H1 (cell line): ENCODE measurements at regions not wholly inside any gene's neighbourhood (a gene's known extent, or its start where the extent isn't known, plus 50 kb on each side); places are given as distances from the start of the nearest gene placed in this dataset.

Source experiments
- CTCF ChIA-PET: fragments of 300-600 bp; sonication (Branson Sonifier 250); formaldehyde crosslinking; loops from one replicate; lab custom pipeline; 2021; ENCODE audit not compliant: partially characterized antibody; lab: Charles Lee
- POLR2A ChIA-PET: fragments of 300-600 bp; sonication (Branson Sonifier 250); formaldehyde crosslinking; loops from one replicate; lab custom pipeline; 2021; ENCODE audit warnings: inconsistent platforms; ENCODE audit not compliant: partially characterized antibody; lab: Charles Lee
- DNase-seq, 2 experiments: peaks; one replicate each; pipeline versions ENCODE4 v3.0.0 to v3.0.0-alpha.2; 2010 to 2022; ENCODE audit warnings: low spot score in 2 of 2, low read depth in 1 of 2, mixed read lengths in 1 of 2
- FAIRE-seq: peaks from 2 replicates; lab custom pipeline; 2011; peaks lifted over from hg19 to GRCh38; lab: Jason Lieb, UNC
- H2AFZ ChIP-seq: 2 replicates; pipeline ENCODE4 v1.8.1; 2012; ENCODE audit warnings: low read length, inconsistent platforms
- H2AK5ac ChIP-seq: 2 replicates; pipeline ENCODE4 v1.6.1; 2013; ENCODE audit warnings: low read depth, low read length
- H2BK120ac ChIP-seq: replicated peaks from 2 replicates; pipeline ENCODE3; 2013; ENCODE audit warnings: low read depth, low read length, inconsistent platforms
- H2BK12ac ChIP-seq: 2 replicates; pipeline ENCODE4 v1.6.1; 2013; ENCODE audit warnings: low read depth, low read length
- H2BK15ac ChIP-seq: 2 replicates; pipeline ENCODE4 v1.6.1; 2013; ENCODE audit warnings: low read length
- H2BK20ac ChIP-seq: 2 replicates; pipeline ENCODE4 v1.6.1; 2013; ENCODE audit warnings: low read length
- H2BK5ac ChIP-seq: 2 replicates; pipeline ENCODE4 v1.6.1; 2013; ENCODE audit warnings: low read depth, low read length
- H3K14ac ChIP-seq: 2 replicates; pipeline ENCODE4 v1.6.1; 2013; ENCODE audit warnings: inconsistent platforms; ENCODE audit not compliant: insufficient read length
- H3K18ac ChIP-seq: 2 replicates; pipeline ENCODE4 v1.6.1; 2013; ENCODE audit warnings: low read length; ENCODE audit errors: extremely low read depth
- H3K23ac ChIP-seq: 2 replicates; pipeline ENCODE4 v1.6.1; 2013; ENCODE audit warnings: inconsistent platforms; ENCODE audit not compliant: insufficient read length
- H3K23me2 ChIP-seq: 2 replicates; pipeline ENCODE4 v1.6.1; 2013; ENCODE audit warnings: low read depth, low read length
- H3K27ac ChIP-seq: 2 replicates; pipeline ENCODE4 v1.6.1; 2011; ENCODE audit warnings: low read depth, low read length, inconsistent platforms
- H3K27me3 ChIP-seq, 4 experiments: replicated peaks in 1 of 4; 1 replicate in 1 of 4; 2 replicates in 3 of 4; pipeline versions ENCODE4 v1.6.1 to v1.8.1; 2011 to 2013; ENCODE audit warnings: low read length in 3 of 4, mild to moderate bottlenecking in 3 of 4, inconsistent platforms in 2 of 4, mixed read lengths in 2 of 4, moderate library complexity in 1 of 4; ENCODE audit not compliant: control insufficient read depth in 3 of 4, insufficient read depth in 3 of 4; ENCODE audit errors: extremely low read depth in 1 of 4
- H3K36me3 ChIP-seq, 4 experiments: 2 replicates each; pipeline versions ENCODE4 v1.6.1 to v1.8.1; 2011 to 2013; ENCODE audit warnings: mild to moderate bottlenecking in 4 of 4, low read length in 3 of 4, moderate library complexity in 2 of 4, control low read depth in 1 of 4, inconsistent platforms in 1 of 4; ENCODE audit not compliant: insufficient read depth in 4 of 4, control insufficient read depth in 2 of 4
- H3K4ac ChIP-seq: replicated peaks from 2 replicates; pipeline ENCODE3; 2013; ENCODE audit warnings: low read length, low read depth, mixed read lengths, inconsistent platforms; ENCODE audit not compliant: insufficient read length
- H3K4me1 ChIP-seq, 4 experiments: replicated peaks in 1 of 4; 1 replicate in 1 of 4; 2 replicates in 3 of 4; pipeline versions ENCODE4 v1.6.1 to v1.8.1; 2011 to 2013; ENCODE audit warnings: low read length in 3 of 4, inconsistent platforms in 2 of 4, mixed read lengths in 1 of 4; ENCODE audit not compliant: insufficient read depth in 4 of 4, control insufficient read depth in 3 of 4
- H3K4me2 ChIP-seq, 2 experiments: 2 replicates each; pipeline versions ENCODE4 v1.6.1 to v1.8.1; 2011 to 2013; ENCODE audit warnings: low read depth in 2 of 2, low read length in 2 of 2, control low read depth in 1 of 2, inconsistent platforms in 1 of 2, mild to moderate bottlenecking in 1 of 2; ENCODE audit not compliant: insufficient read depth in 1 of 2
- H3K4me3 ChIP-seq, 4 experiments: fragments of 200-600, 300-600 bp in 1 of 4; sonication (generic), shearing (Covaris generic), sonication (Bioruptor Twin) in 1 of 4; 2 replicates each; pipeline versions ENCODE4 v1.5.1 to v1.8.1; 2011 to 2016; ENCODE audit warnings: low read length in 4 of 4, low read depth in 3 of 4, control low read depth in 2 of 4, inconsistent platforms in 2 of 4, mild to moderate bottlenecking in 2 of 4, mixed read lengths in 1 of 4, moderate library complexity in 1 of 4; ENCODE audit not compliant: insufficient read depth in 2 of 4; ENCODE audit errors: extremely low read depth in 1 of 4
- H3K56ac ChIP-seq: replicated peaks from 2 replicates; pipeline ENCODE3; 2013; ENCODE audit warnings: low read depth, mild to moderate bottlenecking, mixed read lengths, low read length, inconsistent platforms; ENCODE audit not compliant: insufficient read length
- H3K79me1 ChIP-seq: 2 replicates; pipeline ENCODE4 v1.6.1; 2013; ENCODE audit warnings: low read depth, low read length, control low read depth
- H3K79me2 ChIP-seq, 2 experiments: 2 replicates each; pipeline versions ENCODE4 v1.6.1 to v1.8.1; 2012 to 2013; ENCODE audit warnings: low read length in 2 of 2, mild to moderate bottlenecking in 2 of 2, inconsistent platforms in 1 of 2; ENCODE audit not compliant: insufficient read depth in 2 of 2, control insufficient read depth in 1 of 2
- H3K9ac ChIP-seq, 4 experiments: replicated peaks in 1 of 4; 1 replicate in 1 of 4; 2 replicates in 3 of 4; pipeline versions ENCODE4 v1.6.1 to v1.8.1; 2011 to 2013; ENCODE audit warnings: low read depth in 3 of 4, low read length in 3 of 4, control low read depth in 2 of 4, mild to moderate bottlenecking in 2 of 4, moderate library complexity in 2 of 4, inconsistent platforms in 1 of 4; ENCODE audit errors: extremely low read depth in 1 of 4
- H3K9me3 ChIP-seq, 2 experiments: 2 replicates each; pipeline versions ENCODE4 v1.6.1 to v1.8.1; 2012 to 2013; ENCODE audit warnings: mild to moderate bottlenecking in 2 of 2, moderate library complexity in 2 of 2, control low read depth in 1 of 2, inconsistent platforms in 1 of 2, low read depth in 1 of 2, low read length in 1 of 2, mixed read lengths in 1 of 2; ENCODE audit not compliant: insufficient read depth in 2 of 2
- H4K20me1 ChIP-seq, 2 experiments: replicated peaks in 1 of 2; 2 replicates each; pipeline versions ENCODE3 to v1.8.1; 2011 to 2013; ENCODE audit warnings: inconsistent platforms in 2 of 2, low read length in 2 of 2, mild to moderate bottlenecking in 1 of 2; ENCODE audit not compliant: insufficient read depth in 2 of 2, control insufficient read depth in 1 of 2
- H4K5ac ChIP-seq: 2 replicates; pipeline ENCODE4 v1.6.1; 2013; ENCODE audit warnings: low read length, low read depth, mixed read lengths, inconsistent platforms; ENCODE audit not compliant: insufficient read length
- H4K8ac ChIP-seq: 2 replicates; pipeline ENCODE4 v1.8.0; 2013; ENCODE audit warnings: mild to moderate bottlenecking, moderate library complexity, low read length, inconsistent platforms; ENCODE audit not compliant: insufficient read depth; ENCODE audit errors: extremely low read depth
- H4K91ac ChIP-seq: replicated peaks from 2 replicates; pipeline ENCODE3; 2013; ENCODE audit warnings: low read length, mixed read lengths, inconsistent platforms; ENCODE audit not compliant: insufficient read length
- CBX5 ChIP-seq: fragments of 300-800, 300-1000 bp; sonication (generic); IDR thresholded peaks from 2 replicates; pipeline ENCODE4 v1.7.1; 2016; ENCODE audit warnings: antibody characterized with exemption, low read length, low read depth
- FOSL1 ChIP-seq: IDR thresholded peaks from 2 replicates; pipeline ENCODE4 v1.6.1; 2011; ENCODE audit warnings: mild to moderate bottlenecking, low read depth, low read length, moderate library complexity; ENCODE audit not compliant: insufficient read depth
- HDAC6 ChIP-seq: IDR thresholded peaks from one replicate; pipeline ENCODE4 v1.7.1; 2012; ENCODE audit warnings: low read depth, mild to moderate bottlenecking, inconsistent platforms, low read length, moderate library complexity
- JUND ChIP-seq: IDR thresholded peaks from 2 replicates; pipeline ENCODE4 v1.6.1; 2011; ENCODE audit warnings: mild to moderate bottlenecking, improper control_type of control experiment, low read length
- KDM1A ChIP-seq: fragments of 200-600, 300-600 bp; sonication (generic); IDR thresholded peaks from 2 replicates; pipeline ENCODE4 v1.7.1; 2016; ENCODE audit warnings: mild to moderate bottlenecking, low read length, borderline replicate concordance
- MAFK ChIP-seq: IDR thresholded peaks from 2 replicates; pipeline ENCODE4 v1.6.1; 2012; ENCODE audit warnings: low read depth, mild to moderate bottlenecking, improper control_type of control experiment, low read length
- POLR2A ChIP-seq, 2 experiments: IDR thresholded peaks; 1 replicate in 1 of 2; 2 replicates in 1 of 2; pipeline ENCODE4 v1.6.1; 2011; ENCODE audit warnings: low read depth in 2 of 2, low read length in 2 of 2, mild to moderate bottlenecking in 2 of 2; ENCODE audit errors: control extremely low read depth in 1 of 2
- SIX5 ChIP-seq: IDR thresholded peaks from 2 replicates; pipeline ENCODE4 v1.6.1; 2011; ENCODE audit warnings: mild to moderate bottlenecking, low read depth, low read length
- SP2 ChIP-seq: IDR thresholded peaks from 2 replicates; pipeline ENCODE4 v1.6.1; 2012; ENCODE audit warnings: mild to moderate bottlenecking, low read length, inconsistent platforms
- TEAD4 ChIP-seq: IDR thresholded peaks from 2 replicates; pipeline ENCODE4 v1.6.1; 2012; ENCODE audit warnings: low read depth, low read length, inconsistent platforms, mixed read lengths
- ZNF274 ChIP-seq: IDR thresholded peaks from 2 replicates; pipeline ENCODE4 v1.7.0; 2012; ENCODE audit warnings: low read length, borderline replicate concordance; ENCODE audit errors: extremely low read depth
- WGBS, 2 experiments: shearing (Covaris generic) in 1 of 2; methylation state at CpG; one replicate each; pipeline versions ENCODE4 v1.1.6 to v1.1.7; 2013 to 2015; ENCODE audit warnings: low lambda C conversion rate in 2 of 2, mixed read lengths in 2 of 2, inconsistent platforms in 1 of 2, low coverage in 1 of 2, missing lambda C conversion rate in 1 of 2; ENCODE audit not compliant: insufficient replicate concordance in 2 of 2, insufficient coverage in 1 of 2, insufficient read length in 1 of 2; ENCODE audit errors: extremely low coverage in 1 of 2, missing lambda C conversion rate in 1 of 2; 5-methylcytosine and 5-hydroxymethylcytosine counted together

- H2AFZ ChIP-seq = no peak overlapping the region
Observed at GRCh38 chr4:117621673-117622072, 412.6 kb upstream of the NDST3 start.

More at GRCh38 chr4:117621673-117622072, 412.6 kb upstream of the NDST3 start:
- no peak overlapping the region for H3K4me3 ChIP-seq
- no peak overlapping the region for H3K4me2 ChIP-seq
- H3K27me3 ChIP-seq = no peaks in the 10 kb centered on the region
- 90% methylated on average over 4 of the region's 4 CpGs; no CpG with 5 or more reads in 1 of the 2 experiments for WGBS, 2 experiments
- no peaks in the 10 kb centered on the region for H4K20me1 ChIP-seq
- H4K91ac ChIP-seq = no peak overlapping the region
- DNase-seq = no peak
- H4K8ac ChIP-seq = no peak overlapping the region
- no peak overlapping the region for H2BK12ac ChIP-seq
- H3K79me1 ChIP-seq = no peaks in the 10 kb centered on the region
- H4K5ac ChIP-seq = no peak overlapping the region
- H3K18ac ChIP-seq = no peak overlapping the region
- H2BK120ac ChIP-seq = no peak overlapping the region
- ChIA-PET CTCF (interaction anchor here (1.4 to 2.5 kb wide), 2 partner anchors 11 to 78 kb away, joined by 4 to 5 read pairs; no protein-coding TSS in a partner anchor), POLR2A (no interaction called here)
- no peak for TF ChIP-seq TEAD4
- no peak for TF ChIP-seq SIX5
- no peak for TF ChIP-seq MAFK
- no peak for TF ChIP-seq JUND
- no peak for TF ChIP-seq FOSL1
- no peak for TF ChIP-seq HDAC6
- TF ChIP-seq KDM1A = no peak
- no peak for TF ChIP-seq POLR2A (IDR thresholded peaks at IDR 0.05; ENCODE audit: control extremely low read depth in 1 of 2, low read depth in 2 of 2, low read length in 2 of 2)
- no peak for TF ChIP-seq CBX5
- no peak for TF ChIP-seq ZNF274
- no peak for TF ChIP-seq SP2
- H3K23ac ChIP-seq = no peak overlapping the region
- H3K4ac ChIP-seq = no peak overlapping the region
- no peak overlapping the region for H2BK15ac ChIP-seq
- no peaks in the 10 kb centered on the region for H3K79me2 ChIP-seq
- no peak overlapping the region for H3K56ac ChIP-seq
- H3K23me2 ChIP-seq = no peaks in the 10 kb centered on the region
- H3K4me1 ChIP-seq = no peaks in the 10 kb centered on the region
- H3K27ac ChIP-seq = no peak overlapping the region
- no peak overlapping the region for H3K14ac ChIP-seq
- no peak for FAIRE-seq
- H2BK5ac ChIP-seq = no peak overlapping the region
- H3K9me3 ChIP-seq = no peaks in the 10 kb centered on the region
- no peak overlapping the region for H3K9ac ChIP-seq
- no peak overlapping the region for H2AK5ac ChIP-seq
- no peaks in the 10 kb centered on the region for H3K36me3 ChIP-seq
- no peak overlapping the region for H2BK20ac ChIP-seq
